HFFc6 (cell line): ENCODE measurements at regions not wholly inside any gene's neighbourhood (a gene's known extent, or its start where the extent isn't known, plus 50 kb on each side); places are given as distances from the start of the nearest gene placed in this dataset.

Source experiments
- DNase-seq: peaks from one replicate; pipeline ENCODE4 v3.0.0-alpha.2; 2018
- H3K27ac Mint-ChIP-seq: 2 replicates; pipeline ENCODE4 v1.8.0; 2020; ENCODE audit warnings: mild to moderate bottlenecking, mixed read lengths
- H3K27me3 Mint-ChIP-seq: 2 replicates; pipeline ENCODE4 v1.8.0; 2021; ENCODE audit warnings: mild to moderate bottlenecking, moderate library complexity, mixed read lengths; ENCODE audit not compliant: insufficient read depth
- H3K36me3 Mint-ChIP-seq: 2 replicates; pipeline ENCODE4 v1.8.0; 2021; ENCODE audit warnings: low read depth, mixed read lengths
- H3K4me1 Mint-ChIP-seq: 2 replicates; pipeline ENCODE4 v1.8.0; 2020; ENCODE audit warnings: low read depth, mixed read lengths
- H3K4me3 Mint-ChIP-seq: 2 replicates; pipeline ENCODE4 v1.8.0; 2020; ENCODE audit warnings: mild to moderate bottlenecking, moderate library complexity, mixed read lengths
- H3K9me3 Mint-ChIP-seq: 2 replicates; pipeline ENCODE4 v1.8.0; 2020; ENCODE audit warnings: mild to moderate bottlenecking, mixed read lengths
- TF ChIP-seq, protein P1 (sequence below): fragments of 200-600 bp; sonication (generic); IDR thresholded peaks from 2 replicates; pipeline ENCODE4 v1.5.0; 2021; ENCODE audit warnings: antibody characterized with exemption, mild to moderate bottlenecking

DNA sequence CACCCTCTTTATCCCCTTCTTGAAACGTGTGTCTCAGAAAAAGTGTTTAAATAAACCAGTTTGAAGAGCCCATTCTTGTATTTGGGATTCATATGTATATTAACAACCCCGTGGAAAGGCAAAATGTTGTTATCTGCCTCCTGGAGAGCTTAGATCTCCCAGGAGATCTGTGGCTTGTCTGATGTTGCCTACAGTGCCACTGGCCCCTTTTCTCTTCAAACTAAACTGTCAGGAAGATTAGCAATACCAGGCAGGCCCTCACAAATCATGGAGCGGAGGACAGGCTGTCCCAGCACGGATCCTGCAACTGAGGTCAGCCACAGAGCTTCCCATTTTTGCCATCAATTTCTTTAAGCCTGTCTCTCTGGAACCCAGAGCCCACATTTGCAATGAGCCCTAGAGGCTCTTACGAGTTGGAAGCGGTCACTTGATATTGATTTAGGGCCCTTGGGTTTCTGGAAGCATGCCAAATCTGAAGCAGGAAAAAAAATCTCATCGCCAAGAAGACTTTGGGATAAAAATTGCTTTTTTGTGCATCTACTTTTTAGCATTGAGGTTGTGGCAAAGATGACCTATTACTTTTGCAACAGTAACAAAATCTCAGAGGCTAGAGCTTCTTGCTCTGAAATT, 234.1 kb downstream of the OPA1 start:
- Mint-ChIP-seq H3K27me3 (peaks cover 35% of the 10 kb centered on the region), H3K4me1 (0 out of 2 replicates have a peak, but pooled peaks cover 6% of the 10 kb centered on the region)

GRCh38 chr3:193827871-193828270, 234.9 kb downstream of the OPA1 start:
- H3K36me3 Mint-ChIP-seq = no peaks in the 10 kb centered on the region
- TF ChIP-seq, protein P1, sequence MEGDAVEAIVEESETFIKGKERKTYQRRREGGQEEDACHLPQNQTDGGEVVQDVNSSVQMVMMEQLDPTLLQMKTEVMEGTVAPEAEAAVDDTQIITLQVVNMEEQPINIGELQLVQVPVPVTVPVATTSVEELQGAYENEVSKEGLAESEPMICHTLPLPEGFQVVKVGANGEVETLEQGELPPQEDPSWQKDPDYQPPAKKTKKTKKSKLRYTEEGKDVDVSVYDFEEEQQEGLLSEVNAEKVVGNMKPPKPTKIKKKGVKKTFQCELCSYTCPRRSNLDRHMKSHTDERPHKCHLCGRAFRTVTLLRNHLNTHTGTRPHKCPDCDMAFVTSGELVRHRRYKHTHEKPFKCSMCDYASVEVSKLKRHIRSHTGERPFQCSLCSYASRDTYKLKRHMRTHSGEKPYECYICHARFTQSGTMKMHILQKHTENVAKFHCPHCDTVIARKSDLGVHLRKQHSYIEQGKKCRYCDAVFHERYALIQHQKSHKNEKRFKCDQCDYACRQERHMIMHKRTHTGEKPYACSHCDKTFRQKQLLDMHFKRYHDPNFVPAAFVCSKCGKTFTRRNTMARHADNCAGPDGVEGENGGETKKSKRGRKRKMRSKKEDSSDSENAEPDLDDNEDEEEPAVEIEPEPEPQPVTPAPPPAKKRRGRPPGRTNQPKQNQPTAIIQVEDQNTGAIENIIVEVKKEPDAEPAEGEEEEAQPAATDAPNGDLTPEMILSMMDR = no peak
- no peak for DNase-seq
- peaks cover 35% of the 10 kb centered on the region for H3K27me3 Mint-ChIP-seq
- no peak overlapping the region for H3K27ac Mint-ChIP-seq
- H3K4me1 Mint-ChIP-seq = 0 out of 2 replicates have a peak, but pooled peaks cover 6% of the 10 kb centered on the region
- no peaks in the 10 kb centered on the region for H3K9me3 Mint-ChIP-seq
- no peak overlapping the region for H3K4me3 Mint-ChIP-seq

More for the DNA sequence above, 234.1 kb downstream of the OPA1 start:
- Mint-ChIP-seq H3K9me3 (no peaks in the 10 kb centered on the region), H3K36me3 (no peaks in the 10 kb centered on the region), H3K27ac (no peak overlapping the region), H3K4me3 (no peak overlapping the region)
- TF ChIP-seq, protein P1 = no peak
- DNase-seq = no peak

DNA sequence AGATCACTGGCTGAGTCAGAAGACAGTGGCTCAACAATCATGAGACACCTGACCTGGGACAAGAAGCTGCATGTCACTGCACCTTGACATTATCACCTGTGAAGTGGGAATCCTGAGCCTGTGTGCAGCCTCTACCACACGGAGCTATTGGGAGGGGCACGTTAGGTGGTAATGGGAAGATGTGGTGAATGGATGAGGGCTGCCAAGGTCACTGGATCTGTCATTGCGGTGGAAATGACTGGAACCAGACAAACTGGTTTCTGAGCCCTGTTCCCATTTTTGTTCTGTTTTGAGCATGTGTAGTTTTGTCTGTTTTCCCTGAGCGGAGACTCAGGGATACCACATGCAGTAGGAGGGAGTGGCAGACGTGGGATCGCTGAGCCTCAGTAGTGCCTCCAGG, 235.5 kb downstream of the OPA1 start:
- no peak overlapping the region for H3K4me3 Mint-ChIP-seq
- 0 out of 2 replicates have a peak, but pooled peaks cover 6% of the 10 kb centered on the region for H3K4me1 Mint-ChIP-seq
- no peak overlapping the region for H3K27ac Mint-ChIP-seq
- H3K36me3 Mint-ChIP-seq = no peaks in the 10 kb centered on the region
- H3K27me3 Mint-ChIP-seq = peaks cover 34% of the 10 kb centered on the region
- no peak for DNase-seq
- no peaks in the 10 kb centered on the region for H3K9me3 Mint-ChIP-seq
- TF ChIP-seq, protein P1 = no peak

- H3K9me3 Mint-ChIP-seq = no peaks in the 10 kb centered on the region
- no peak overlapping the region for H3K27ac Mint-ChIP-seq
- 0 out of 2 replicates have a peak, but pooled peaks cover 6% of the 10 kb centered on the region for H3K4me1 Mint-ChIP-seq
- peaks cover 41% of the 10 kb centered on the region for H3K27me3 Mint-ChIP-seq
- H3K36me3 Mint-ChIP-seq = no peaks in the 10 kb centered on the region
- TF ChIP-seq, protein P1 = no peak
- H3K4me3 Mint-ChIP-seq = no peak overlapping the region
- DNase-seq = peak; percentile 37
These were observed 236.8 kb downstream of the OPA1 start for GRCh38 chr3:193829781-193830180.

DNA sequence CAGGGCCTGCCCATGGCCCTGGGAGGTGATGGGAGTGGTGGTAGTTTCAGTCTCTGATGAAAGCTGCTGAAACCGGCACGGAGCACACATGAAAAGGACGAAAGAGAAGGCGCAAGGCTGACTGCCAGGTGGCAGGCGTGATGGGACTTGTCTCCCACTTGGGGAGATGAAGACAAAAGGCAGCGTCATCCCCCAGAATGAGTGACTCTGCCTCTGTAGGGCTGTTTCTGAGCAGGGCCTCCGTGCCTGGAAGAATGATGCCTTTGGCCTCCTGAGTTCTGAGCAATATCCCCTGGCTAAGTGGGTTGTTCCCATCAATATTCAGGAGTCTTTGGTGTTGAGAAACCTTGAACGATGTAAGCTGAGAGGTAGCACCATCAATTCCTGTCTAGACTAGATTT, 237.8 kb downstream of the OPA1 start:
- H3K9me3 Mint-ChIP-seq = no peaks in the 10 kb centered on the region
- no peak overlapping the region for H3K27ac Mint-ChIP-seq
- no peaks in the 10 kb centered on the region for H3K36me3 Mint-ChIP-seq
- H3K4me1 Mint-ChIP-seq = 0 out of 2 replicates have a peak, but pooled peaks cover 6% of the 10 kb centered on the region
- TF ChIP-seq, protein P1 = no peak
- peaks cover 39% of the 10 kb centered on the region for H3K27me3 Mint-ChIP-seq
- no peak for DNase-seq
- H3K4me3 Mint-ChIP-seq = no peak overlapping the region
